ENCODE measurements at regions not wholly inside any gene's neighbourhood (a gene's known extent, or its start where the extent isn't known, plus 50 kb on each side); places are given as distances from the start of the nearest gene placed in this dataset.

DNA sequence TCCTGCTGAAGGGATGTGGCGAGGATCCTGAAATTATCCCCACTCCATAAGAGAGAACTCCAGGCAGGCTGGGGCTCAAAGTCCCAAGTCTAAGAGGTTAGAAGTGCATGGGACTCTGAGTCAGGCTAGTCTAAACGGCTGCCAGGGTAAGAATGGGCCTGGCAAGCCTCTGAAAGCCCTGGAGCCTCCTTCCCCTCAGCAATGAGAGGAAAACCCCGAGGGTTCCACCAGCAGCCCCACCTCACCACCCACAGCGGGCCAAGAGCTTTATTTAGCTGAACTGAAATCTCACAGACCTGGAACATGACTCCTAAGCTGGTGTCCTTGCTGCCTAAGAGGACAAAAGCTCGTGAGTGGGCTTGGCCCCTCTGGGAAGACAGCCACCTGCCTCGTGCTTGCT lies 135.5 kb downstream of the SEC61B start:
- no peak for TF ChIP-seq CTCF (IDR thresholded peaks at IDR 0.05)
- no peak for TF ChIP-seq POLR2A (IDR thresholded peaks at IDR 0.05)

Data from uterus (tissue), 2 donors.